GM12878 (cell line): ENCODE measurements at regions not wholly inside any gene's neighbourhood (a gene's known extent, or its start where the extent isn't known, plus 50 kb on each side); places are given as distances from the start of the nearest gene placed in this dataset.

Experiments
- CTCF ChIP-seq, 3 experiments: IDR thresholded peaks in 2 of 3; conservative IDR thresholded peaks in 1 of 3; 2 replicates each; pipeline ENCODE4 v1.5.1; 2011; ENCODE audit warnings: low read depth in 3 of 3, low read length in 3 of 3, mild to moderate bottlenecking in 3 of 3, control low read depth in 2 of 3, moderate library complexity in 2 of 3, inconsistent platforms in 1 of 3, mixed read lengths in 1 of 3; ENCODE audit not compliant: control insufficient read depth in 2 of 3, insufficient read depth in 1 of 3; ENCODE audit errors: extremely low read depth in 1 of 3
- NFYB ChIP-seq: IDR thresholded peaks from 2 replicates; pipeline ENCODE4 v1.6.1; 2011; ENCODE audit warnings: low read depth, mild to moderate bottlenecking, low read length, improper control_type of control experiment, moderate library complexity; ENCODE audit not compliant: insufficient read depth
- POLR2A ChIP-seq: IDR thresholded peaks from 2 replicates; pipeline ENCODE4 v1.6.1; 2011; ENCODE audit warnings: low read depth, mild to moderate bottlenecking, low read length
- RAD51 ChIP-seq: fragments of 450-650 bp; IDR thresholded peaks from 2 replicates; pipeline ENCODE4 v1.6.1; 2016; ENCODE audit warnings: moderate library complexity, mild to moderate bottlenecking, inconsistent platforms

DNA sequence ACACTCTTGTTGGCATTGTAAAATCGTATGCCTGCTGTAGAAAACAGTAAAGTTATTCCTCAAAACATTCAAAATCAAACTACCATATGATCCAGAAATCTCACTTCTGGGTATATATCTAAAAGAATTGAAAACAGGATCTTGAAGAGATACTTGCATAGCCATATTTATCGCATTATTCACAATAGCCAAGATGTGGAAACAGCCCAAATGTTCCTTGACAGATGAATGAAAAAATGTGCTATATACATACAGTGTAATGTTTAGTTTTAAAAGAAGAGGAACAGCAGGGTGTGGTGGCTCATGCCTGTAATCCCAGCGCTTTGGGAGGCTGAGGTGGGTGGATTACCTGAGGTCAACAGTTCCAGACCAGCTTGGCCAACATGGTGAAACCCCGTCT lies 234.1 kb upstream of the DAB2 start:
- TF ChIP-seq RAD51 (no peak), CTCF (IDR thresholded peaks at IDR 0.05 in 2 of 3, conservative IDR thresholded peaks at IDR 0.05 in 1 of 3; ENCODE audit: control insufficient read depth in 2 of 3, extremely low read depth in 1 of 3, insufficient read depth in 1 of 3, low read depth in 3 of 3, low read length in 3 of 3) (no peak), POLR2A (no peak), NFYB (no peak)
